ENCODE measurements at regions not wholly inside any gene's neighbourhood (a gene's known extent, or its start where the extent isn't known, plus 50 kb on each side); places are given as distances from the start of the nearest gene placed in this dataset.

- H3K27me3 ChIP-seq (ENCODE audit: control insufficient read depth, insufficient read depth, low read length) = no peaks in the 10 kb centered on the region
- no peaks in the 10 kb centered on the region for H3K79me2 ChIP-seq
- H3K4me1 ChIP-seq = no peaks in the 10 kb centered on the region
- no peaks in the 10 kb centered on the region for H3K36me3 ChIP-seq (ENCODE audit: control insufficient read depth, insufficient read depth, low read length)
- no peaks in the 10 kb centered on the region for H3K9me3 ChIP-seq (ENCODE audit: control insufficient read depth, low read length)
- H3K4me2 ChIP-seq (ENCODE audit: low read length) = no peak overlapping the region
- no peak overlapping the region for H2AFZ ChIP-seq
- H3K27ac ChIP-seq = no peak overlapping the region
- no peak for TF ChIP-seq CTCF (IDR thresholded peaks at IDR 0.05)
- no peak overlapping the region for H3K9ac ChIP-seq
- H3K4me3 ChIP-seq (ENCODE audit: low read depth, low read length) = no peak overlapping the region
Observed at GRCh38 chr11:28521075-28521474, 412.9 kb downstream of the METTL15 start.

GRCh38 chr11:28520291-28520690, 412.1 kb downstream of the METTL15 start:
- no peak overlapping the region for H3K4me2 ChIP-seq (ENCODE audit: low read length)
- no peaks in the 10 kb centered on the region for H3K36me3 ChIP-seq (ENCODE audit: control insufficient read depth, insufficient read depth, low read length)
- no peak overlapping the region for H2AFZ ChIP-seq
- H3K79me2 ChIP-seq = no peaks in the 10 kb centered on the region
- no peak overlapping the region for H3K9ac ChIP-seq
- no peak overlapping the region for H3K27ac ChIP-seq
- H3K9me3 ChIP-seq (ENCODE audit: control insufficient read depth, low read length) = no peaks in the 10 kb centered on the region
- H3K27me3 ChIP-seq (ENCODE audit: control insufficient read depth, insufficient read depth, low read length) = no peaks in the 10 kb centered on the region
- no peaks in the 10 kb centered on the region for H3K4me1 ChIP-seq
- H3K4me3 ChIP-seq (ENCODE audit: low read depth, low read length) = no peak overlapping the region
- no peak for TF ChIP-seq CTCF (IDR thresholded peaks at IDR 0.05)

- Histone ChIP-seq H3K4me2 (ENCODE audit: low read length) (no peak overlapping the region), H3K79me2 (no peaks in the 10 kb centered on the region), H3K36me3 (ENCODE audit: control insufficient read depth, insufficient read depth, low read length) (no peaks in the 10 kb centered on the region), H3K9me3 (ENCODE audit: control insufficient read depth, low read length) (no peaks in the 10 kb centered on the region), H3K27ac (no peak overlapping the region), H3K27me3 (ENCODE audit: control insufficient read depth, insufficient read depth, low read length) (no peaks in the 10 kb centered on the region), H3K4me3 (ENCODE audit: low read depth, low read length) (no peak overlapping the region), H3K9ac (no peak overlapping the region), H2AFZ (no peak overlapping the region), H3K4me1 (no peaks in the 10 kb centered on the region)
- no peak for TF ChIP-seq CTCF (IDR thresholded peaks at IDR 0.05)
Observed at GRCh38 chr11:28518825-28519224, 410.6 kb downstream of the METTL15 start.

GRCh38 chr11:28517621-28518020, 409.4 kb downstream of the METTL15 start:
- Histone ChIP-seq H2AFZ (no peak overlapping the region), H3K4me3 (ENCODE audit: low read depth, low read length) (no peak overlapping the region), H3K36me3 (ENCODE audit: control insufficient read depth, insufficient read depth, low read length) (no peaks in the 10 kb centered on the region), H3K79me2 (no peaks in the 10 kb centered on the region), H3K4me1 (no peaks in the 10 kb centered on the region), H3K4me2 (ENCODE audit: low read length) (no peak overlapping the region), H3K9ac (no peak overlapping the region), H3K27me3 (ENCODE audit: control insufficient read depth, insufficient read depth, low read length) (no peaks in the 10 kb centered on the region), H3K27ac (no peak overlapping the region), H3K9me3 (ENCODE audit: control insufficient read depth, low read length) (no peaks in the 10 kb centered on the region)
- TF ChIP-seq CTCF (IDR thresholded peaks at IDR 0.05) = no peak

- no peak overlapping the region for H3K9ac ChIP-seq
- H3K4me1 ChIP-seq = no peaks in the 10 kb centered on the region
- H3K27me3 ChIP-seq (ENCODE audit: control insufficient read depth, insufficient read depth, low read length) = no peaks in the 10 kb centered on the region
- TF ChIP-seq CTCF (IDR thresholded peaks at IDR 0.05) = no peak
- H3K27ac ChIP-seq = no peak overlapping the region
- H3K9me3 ChIP-seq (ENCODE audit: control insufficient read depth, low read length) = no peaks in the 10 kb centered on the region
- no peaks in the 10 kb centered on the region for H3K36me3 ChIP-seq (ENCODE audit: control insufficient read depth, insufficient read depth, low read length)
- H3K79me2 ChIP-seq = no peaks in the 10 kb centered on the region
- H3K4me2 ChIP-seq (ENCODE audit: low read length) = no peak overlapping the region
- H3K4me3 ChIP-seq (ENCODE audit: low read depth, low read length) = no peak overlapping the region
- no peak overlapping the region for H2AFZ ChIP-seq
Observed at GRCh38 chr11:28514391-28514790, 406.2 kb downstream of the METTL15 start.

Data from parathyroid adenoma (tissue), 2 donors.